ENCODE measurements at regions not wholly inside any gene's neighbourhood (a gene's known extent, or its start where the extent isn't known, plus 50 kb on each side); places are given as distances from the start of the nearest gene placed in this dataset.

- DNase-seq, result no peak
Observed at GRCh38 chr11:62026739-62027370, 59.4 kb upstream of the FTH1 start.

GRCh38 chr11:62025487-62026105 is 58.2 kb upstream of the FTH1 start:
- peak; percentile 55 to 64 for DNase-seq

GRCh38 chr11:62024936-62025486 is 57.6 kb upstream of the FTH1 start:
- DNase-seq, result no peak

DNA sequence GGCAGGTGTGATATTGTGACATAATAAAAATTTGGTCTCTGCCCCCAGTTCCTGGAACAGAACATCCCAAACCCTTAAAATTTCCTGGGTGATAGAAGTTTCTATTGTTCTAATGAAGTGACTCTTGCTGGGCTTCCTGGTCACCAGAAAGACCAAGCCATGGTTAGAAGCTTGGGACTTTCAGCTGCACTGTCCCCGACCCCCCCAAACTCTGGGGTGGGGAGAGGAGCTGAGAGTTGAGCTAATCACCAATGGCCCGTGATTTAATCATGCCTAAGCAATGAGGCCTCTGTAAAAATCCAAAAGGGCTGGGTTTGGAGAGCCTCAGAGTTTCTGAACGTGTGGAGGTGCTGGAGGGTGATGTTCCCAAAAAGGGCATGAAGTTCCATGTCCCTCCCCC is 54.8 kb upstream of the FTH1 start:
- DNase-seq, result no peak

DNA sequence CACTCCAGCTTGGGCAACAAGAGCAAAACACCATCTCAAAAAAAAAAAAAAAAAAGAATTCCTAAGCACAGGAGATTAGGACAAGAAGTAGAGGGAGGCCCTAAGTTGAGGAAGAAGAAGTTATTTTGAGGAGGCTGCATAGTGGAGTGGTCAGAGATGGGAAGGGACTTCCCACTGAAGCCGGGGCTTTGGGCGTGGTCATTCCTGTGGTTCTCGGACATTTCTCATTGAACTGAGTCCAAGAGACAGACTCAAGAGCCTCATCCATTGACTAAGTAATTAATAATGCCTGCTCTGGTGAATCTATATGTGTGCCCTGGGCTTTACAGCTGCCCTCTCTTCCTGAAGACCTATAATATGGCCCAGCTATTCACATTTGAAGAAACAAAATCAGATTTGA is 53.2 kb upstream of the FTH1 start:
- no peak for DNase-seq

DNA sequence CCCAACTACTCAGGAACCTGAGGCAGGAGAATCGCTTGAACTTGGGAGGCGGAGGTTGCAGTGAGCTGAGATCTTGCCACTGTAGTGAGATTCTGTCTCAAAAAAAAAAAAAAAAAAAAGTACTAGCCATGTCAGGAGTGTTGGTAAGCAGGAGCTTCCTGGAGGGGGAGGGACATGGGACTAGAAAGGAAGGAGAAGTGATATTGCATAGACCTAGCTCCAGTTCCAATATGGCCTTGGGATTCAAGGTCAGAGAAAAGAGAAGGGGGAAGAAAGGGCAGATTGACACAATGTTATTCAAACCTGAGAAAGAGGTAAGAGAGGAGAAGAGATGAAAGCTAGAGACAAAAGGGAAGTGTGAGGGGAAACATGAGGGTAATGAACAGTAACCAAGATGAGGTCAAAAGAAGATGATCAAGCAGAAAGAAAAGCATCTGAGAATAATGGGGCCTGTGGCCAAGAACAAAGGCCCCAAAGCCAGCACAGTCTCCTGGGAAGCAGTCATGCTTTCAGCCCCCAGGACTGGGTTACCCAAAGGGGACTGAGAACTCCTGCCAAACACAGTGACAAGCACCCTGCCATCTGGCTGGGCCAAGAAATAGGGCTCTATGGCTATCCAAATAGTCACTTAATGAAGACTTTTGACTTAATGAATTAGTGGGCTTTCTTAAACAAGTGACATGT is 51.7 kb upstream of the FTH1 start:
- no peak for DNase-seq

DNA sequence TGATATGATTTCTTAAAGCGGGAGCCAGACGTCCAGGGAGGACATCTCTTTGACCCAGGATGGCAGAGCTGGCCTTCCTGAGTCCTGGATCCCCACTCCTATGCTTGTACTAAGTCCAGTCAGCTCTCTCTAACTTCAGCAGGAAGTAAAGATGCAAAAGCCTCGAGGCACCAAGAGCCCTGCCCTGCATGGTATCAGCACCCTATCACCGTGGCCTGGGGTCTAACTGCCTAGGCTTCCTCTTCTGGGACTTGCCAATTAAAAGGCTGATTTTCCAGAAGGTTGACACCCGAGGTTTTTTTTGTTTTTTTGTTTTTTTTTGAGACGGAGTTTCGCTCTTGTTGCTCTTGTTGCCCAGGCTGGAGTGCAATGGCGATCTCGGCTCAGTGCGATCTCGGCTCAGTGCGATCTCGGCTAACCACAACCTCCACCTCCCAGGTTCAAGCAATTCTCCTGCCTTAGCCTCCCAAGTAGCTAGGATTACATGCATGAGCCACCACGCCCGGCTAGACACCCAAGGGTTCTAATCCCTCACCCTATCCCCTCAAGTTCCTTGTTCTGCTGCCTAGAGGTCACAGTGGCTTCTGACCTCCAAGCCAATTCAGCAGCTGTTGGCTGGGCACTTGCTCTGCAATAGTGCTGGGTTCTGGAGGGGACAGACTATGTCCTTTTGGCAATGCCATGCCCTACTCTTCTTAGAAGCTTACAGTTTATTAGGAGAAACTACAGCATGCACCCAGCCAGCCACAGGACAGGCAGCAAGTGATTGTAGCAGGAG is 50.6 kb upstream of the FTH1 start:
- no peak for DNase-seq
